ENCODE measurements at regions not wholly inside any gene's neighbourhood (a gene's known extent, or its start where the extent isn't known, plus 50 kb on each side); places are given as distances from the start of the nearest gene placed in this dataset.

DNA sequence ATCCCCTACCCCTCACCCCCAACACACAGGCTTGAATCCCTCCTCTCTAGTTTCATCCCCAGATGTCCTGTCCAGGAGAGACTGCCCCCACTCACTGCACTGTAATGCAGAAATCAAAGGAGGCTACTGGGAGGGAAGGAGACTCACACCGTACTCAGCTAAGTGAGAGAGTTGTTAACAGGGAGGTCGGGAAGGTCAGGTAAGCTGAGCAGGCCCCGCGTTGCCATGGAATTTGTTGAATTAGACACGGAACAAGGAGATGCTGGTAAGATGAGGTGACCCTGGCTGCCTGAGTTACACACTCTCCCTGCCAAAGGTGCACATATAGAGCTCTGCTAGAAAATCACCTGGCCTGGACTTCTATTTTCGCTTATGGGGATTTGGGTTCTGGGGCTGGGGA, 197.9 kb downstream of the NXPE2 start:
- no peak for DNase-seq (ENCODE audit: low read depth in 3 of 3)

DNA sequence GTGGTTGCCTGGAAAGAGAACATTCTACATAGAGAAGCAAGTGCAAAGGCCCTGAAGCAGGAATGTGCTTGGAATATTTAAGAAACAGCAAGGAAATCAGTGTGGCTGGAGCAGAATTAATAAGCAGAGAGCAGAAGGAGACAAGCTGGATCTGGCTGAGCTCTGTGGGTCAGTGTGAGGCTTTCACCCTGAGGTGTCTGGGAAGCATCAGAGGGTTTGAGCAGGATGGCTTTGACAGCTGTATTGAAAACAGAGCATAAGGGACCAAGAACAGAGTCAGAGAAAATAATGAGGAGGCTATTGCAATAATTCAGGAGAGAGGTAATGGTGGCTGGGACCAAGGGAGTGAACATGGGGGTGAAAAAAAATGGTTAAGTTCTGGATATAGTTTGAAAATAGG, 199.6 kb downstream of the NXPE2 start:
- no peak for DNase-seq (ENCODE audit: low read depth in 3 of 3)

GRCh38 chr11:114880442-114880841, 202.1 kb downstream of the NXPE2 start:
- DNase-seq (ENCODE audit: low read depth in 3 of 3), result no peak

DNA sequence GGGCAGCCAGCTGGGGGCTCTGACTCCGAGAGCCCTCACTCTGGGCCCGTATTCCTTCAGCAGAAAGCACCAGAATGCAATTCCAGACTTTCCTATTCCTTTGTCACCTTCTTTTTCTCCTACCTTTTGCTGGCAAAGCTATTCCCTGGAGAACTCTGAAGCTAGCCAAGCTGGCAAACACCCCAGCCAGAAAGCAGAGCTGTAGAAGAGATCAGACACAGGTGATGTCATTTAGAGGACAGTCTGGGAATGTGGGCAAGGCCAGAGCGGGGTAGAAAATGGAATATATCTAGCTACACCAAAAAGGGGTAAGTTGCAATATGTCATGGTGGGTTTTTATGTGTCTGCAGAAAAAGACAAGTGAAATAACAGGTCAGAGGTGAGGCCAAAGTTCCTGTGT, 205.1 kb downstream of the NXPE2 start:
- DNase-seq (ENCODE audit: low read depth in 3 of 3), result no peak

DNA sequence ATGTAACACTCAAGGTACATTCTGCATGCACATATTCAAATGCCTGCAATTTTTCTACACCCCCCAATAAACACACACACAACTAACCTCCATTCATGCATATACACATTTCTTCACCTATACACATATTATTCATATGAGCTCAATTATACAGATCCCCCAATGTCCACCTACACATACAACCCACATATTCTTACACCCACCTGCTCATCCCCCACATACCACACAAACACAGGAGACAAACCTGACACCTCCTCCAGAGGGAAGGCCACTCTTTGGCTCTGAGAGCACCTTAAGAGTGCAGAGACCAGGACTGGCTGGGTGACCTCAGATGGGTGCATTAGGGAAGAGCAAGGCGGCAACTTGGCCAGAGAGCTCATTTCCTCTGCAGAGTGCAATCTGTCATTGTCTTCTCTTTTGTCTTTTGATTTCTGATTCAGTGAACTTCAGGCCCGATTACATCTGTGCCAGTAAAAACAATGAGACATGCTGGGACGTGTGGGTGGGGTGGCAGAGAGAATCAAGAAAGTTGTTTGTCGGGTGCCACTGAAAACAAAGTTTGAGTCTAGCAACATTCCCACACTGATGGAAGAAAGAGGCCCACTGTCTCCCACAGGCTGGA, 208.4 kb downstream of the NXPE2 start:
- DNase-seq (ENCODE audit: low read depth in 3 of 3), result no peak

GRCh38 chr11:114889594-114890011, 211.3 kb downstream of the NXPE2 start:
- DNase-seq (ENCODE audit: low read depth in 3 of 3), result no peak

DNA sequence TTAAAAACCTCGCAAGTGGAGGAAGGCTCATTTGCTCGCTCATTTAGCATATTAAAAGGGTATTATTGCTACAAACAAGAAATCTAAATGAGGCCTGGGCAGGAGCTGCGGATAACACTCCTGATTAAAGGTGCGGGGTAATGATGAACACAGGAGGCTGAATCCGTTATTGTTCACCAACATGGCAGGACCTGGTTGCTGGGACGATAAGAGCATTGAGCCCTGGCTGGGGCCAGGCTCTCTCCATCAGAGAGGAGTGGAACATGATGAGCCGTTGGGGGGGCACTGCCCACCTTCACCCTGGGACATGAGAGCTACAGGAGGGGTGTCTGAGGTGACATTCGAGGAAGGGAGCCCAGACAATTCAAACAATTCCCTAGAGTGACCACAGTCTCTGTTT, 211.7 kb downstream of the NXPE2 start:
- DNase-seq (ENCODE audit: low read depth in 3 of 3), result no peak

- DNase-seq (ENCODE audit: low read depth in 3 of 3), result no peak
These were observed 213.6 kb downstream of the NXPE2 start for GRCh38 chr11:114891911-114892310.

DNA sequence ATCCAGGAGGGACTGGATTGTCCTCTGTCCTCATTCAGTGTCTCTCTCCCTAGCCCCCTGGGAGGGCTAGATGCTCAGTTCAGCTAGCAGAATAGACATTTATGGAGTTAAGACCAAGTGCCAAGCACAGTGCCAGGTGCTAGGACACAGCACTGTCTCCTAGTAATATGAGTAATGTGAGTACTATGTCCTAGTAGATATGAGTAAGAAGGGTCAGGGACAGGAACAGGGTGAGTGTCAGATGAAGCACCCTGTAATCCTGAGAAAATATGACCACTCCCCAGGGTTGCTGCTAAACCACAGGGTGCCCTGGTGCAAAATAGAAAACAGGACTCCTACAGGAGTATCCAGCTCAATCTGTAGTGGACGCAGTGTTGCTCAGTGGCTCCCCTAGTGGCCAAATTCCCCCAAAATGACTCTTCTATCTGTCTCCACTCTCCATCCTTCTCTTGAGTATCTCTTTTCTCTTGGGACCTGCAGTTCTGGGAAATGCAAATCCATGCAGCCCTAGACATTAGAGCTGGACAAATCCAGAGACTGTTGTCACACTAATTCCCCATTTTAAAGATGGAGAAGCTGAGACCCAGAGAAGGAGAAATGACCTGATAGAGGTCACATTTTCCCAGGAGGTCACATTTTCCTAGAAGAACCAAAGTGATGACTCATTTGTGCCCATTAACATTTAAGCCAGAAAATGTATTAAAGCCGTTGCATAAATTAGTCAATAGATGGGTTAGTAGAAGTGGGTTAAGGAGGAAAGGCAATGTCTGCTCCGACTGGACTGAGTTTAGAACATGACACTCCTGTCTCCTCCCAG, 214.3 kb downstream of the NXPE2 start:
- DNase-seq (ENCODE audit: low read depth in 3 of 3), result peak in 1 of 3 donors; percentile 13

DNA sequence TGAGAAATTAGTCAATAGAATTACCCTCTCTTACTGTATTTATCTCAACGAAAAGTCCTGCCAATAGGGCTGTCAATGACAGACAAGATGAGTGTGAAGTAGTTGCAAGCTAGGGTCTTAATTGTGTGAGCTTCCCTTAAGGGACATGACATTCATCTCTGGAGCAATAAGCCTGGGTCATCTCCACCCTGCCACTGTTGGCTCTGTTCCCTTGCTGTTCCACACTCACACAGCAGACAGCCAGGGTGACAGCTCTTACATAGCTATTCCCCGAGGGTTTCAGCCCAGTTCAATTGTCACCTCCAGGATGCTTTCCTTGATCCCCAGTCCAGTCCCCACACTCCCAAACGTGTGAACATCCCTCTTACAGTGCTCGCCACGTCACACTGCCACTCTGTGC, 215.0 kb downstream of the NXPE2 start:
- no peak for DNase-seq (ENCODE audit: low read depth in 3 of 3)

DNA sequence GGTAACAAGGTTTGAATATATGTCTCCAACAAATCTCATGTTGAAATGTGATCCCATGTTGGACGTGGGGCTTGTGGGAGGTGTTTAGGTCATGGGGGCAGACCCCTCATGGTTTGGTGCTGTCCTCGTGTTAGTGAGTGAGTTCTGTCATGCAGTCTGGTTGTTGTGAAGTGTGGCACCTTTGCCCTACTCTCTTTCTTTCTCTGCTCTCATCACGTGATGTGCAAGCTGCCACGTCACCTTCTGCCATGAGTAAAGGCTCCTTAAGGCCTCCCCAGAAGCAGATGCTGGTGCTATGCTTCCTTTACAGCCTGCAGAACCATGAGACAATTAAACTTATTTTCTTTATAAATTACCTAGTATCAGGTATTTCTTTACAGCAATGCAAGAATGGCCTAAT, 218.3 kb downstream of the NXPE2 start:
- DNase-seq (ENCODE audit: low read depth in 3 of 3), result no peak

DNA sequence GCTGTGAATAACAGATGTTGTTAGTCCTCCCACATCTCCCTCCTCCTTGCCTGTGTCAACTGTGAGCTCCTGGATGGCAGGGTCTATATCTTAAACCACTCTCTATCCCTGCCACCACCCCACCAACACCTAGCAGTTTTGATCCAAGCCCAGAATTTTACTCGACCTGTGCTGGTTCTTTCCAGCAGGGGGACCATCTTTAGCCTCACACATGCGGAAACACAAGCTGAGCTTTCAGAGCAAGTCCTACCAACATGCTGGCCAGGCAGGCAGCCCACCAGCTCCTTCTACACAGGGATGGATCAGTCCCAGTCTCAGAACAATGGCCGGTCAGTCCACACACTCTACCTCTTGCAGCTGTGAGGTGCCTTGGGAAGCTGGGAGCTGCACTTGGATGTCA, 231.5 kb downstream of the NXPE2 start:
- DNase-seq (ENCODE audit: low read depth in 3 of 3), result no peak

- no peak for DNase-seq (ENCODE audit: low read depth in 3 of 3)
These were observed 234.5 kb downstream of the NXPE2 start for GRCh38 chr11:114912826-114913225.

DNA sequence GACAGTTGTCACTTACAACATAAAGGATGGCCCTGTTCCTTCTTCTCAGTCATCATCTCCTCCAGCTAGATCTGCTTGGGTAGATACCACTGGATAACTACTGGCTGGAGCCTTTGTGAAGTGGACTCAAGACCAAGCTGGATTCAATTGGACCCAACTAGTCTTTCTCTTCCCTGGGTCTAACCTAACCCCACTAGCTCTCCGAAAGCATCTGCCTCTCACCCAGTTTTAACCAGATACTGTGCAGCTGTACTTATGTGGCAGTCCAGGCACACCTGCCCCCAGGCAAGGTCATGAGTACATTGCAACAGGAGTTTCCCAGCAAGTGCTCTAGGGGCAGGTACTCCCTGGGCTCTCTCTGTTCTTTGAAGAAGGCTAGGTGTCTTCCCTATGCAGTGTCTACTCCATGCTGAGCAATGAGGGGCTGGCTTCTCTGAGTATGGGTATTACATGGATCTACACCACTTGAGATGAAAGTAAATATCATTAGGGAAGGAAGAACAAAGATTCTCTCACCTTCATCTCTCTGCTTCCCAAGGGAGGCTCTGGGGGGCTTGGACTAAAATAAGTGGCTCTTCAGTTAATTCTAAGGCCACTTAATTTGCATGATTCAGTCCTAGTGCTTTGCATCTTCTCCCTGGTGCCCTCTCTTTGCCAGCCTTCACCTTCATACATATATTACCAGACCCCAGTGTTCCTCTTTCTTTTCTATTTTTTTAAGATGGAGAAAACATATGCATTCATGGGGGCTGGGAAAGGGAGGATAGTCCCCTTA, 236.1 kb downstream of the NXPE2 start:
- DNase-seq (ENCODE audit: low read depth in 3 of 3), result no peak

GRCh38 chr11:114915871-114916805, 237.8 kb downstream of the NXPE2 start:
- no peak for DNase-seq (ENCODE audit: low read depth in 3 of 3)

DNA sequence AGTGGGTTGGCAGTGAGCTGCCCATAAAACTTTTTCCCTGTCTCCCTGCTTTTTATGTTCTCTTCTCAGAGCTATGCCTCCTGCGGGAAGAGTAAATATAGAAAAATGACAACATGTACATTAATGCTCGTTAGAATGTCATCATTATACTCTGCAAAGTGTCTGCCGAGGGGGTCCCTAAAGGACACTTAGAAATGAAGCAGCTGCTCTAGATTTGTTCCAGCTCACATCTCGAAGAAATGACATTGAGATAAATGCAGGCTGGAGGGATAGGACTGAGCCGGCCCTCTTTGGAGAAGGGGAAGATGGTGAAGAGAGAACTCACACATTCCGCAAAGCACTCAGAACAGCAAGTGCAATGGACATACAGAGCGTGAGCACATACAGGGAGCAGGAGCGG, 240.0 kb downstream of the NXPE2 start:
- no peak for DNase-seq (ENCODE audit: low read depth in 3 of 3)

GRCh38 chr11:114921697-114922096, 243.4 kb downstream of the NXPE2 start:
- DNase-seq (ENCODE audit: low read depth in 3 of 3), result no peak

DNA sequence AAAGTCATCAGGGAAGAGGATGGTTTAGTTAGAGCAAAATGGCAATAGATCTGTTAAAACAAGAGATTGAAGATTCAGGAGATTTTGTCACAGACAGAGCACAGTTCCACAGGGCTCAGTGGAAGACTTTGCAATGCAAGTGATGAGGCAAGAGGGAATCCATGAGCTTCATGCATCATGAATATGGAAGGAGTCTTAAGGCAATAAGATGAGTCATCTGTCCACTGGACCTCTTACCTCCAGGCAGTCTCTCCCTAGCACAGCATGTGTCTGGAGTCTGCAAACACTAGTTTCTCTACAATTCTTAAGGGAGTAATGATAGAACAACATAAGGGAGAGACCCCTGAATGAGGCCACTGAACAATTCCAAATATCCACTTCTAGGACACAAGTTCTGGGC, 245.7 kb downstream of the NXPE2 start:
- DNase-seq (ENCODE audit: low read depth in 3 of 3), result no peak

DNA sequence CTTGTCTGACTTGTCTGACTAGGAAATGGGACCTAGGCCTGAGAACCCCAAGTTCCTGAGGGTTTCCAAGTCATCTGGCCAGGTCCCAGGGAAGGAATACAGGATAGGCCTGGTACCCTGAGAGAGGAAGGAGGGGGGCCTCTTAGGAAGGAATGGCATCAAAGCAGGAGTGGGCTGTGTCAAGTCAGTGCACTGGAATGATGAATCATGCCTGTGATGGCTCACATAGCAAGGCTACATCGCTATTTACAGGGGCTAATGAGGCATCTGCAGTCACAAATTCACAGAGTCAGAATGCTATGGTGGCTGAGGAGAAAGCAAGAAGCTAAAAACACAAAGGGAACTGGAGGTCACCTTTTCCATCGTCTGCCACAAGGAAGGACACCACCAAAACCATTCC, 247.3 kb downstream of the NXPE2 start:
- DNase-seq (ENCODE audit: low read depth in 3 of 3), result no peak

GRCh38 chr11:114928260-114928870, 250.0 kb downstream of the NXPE2 start:
- DNase-seq (ENCODE audit: low read depth in 3 of 3), result no peak

DNA sequence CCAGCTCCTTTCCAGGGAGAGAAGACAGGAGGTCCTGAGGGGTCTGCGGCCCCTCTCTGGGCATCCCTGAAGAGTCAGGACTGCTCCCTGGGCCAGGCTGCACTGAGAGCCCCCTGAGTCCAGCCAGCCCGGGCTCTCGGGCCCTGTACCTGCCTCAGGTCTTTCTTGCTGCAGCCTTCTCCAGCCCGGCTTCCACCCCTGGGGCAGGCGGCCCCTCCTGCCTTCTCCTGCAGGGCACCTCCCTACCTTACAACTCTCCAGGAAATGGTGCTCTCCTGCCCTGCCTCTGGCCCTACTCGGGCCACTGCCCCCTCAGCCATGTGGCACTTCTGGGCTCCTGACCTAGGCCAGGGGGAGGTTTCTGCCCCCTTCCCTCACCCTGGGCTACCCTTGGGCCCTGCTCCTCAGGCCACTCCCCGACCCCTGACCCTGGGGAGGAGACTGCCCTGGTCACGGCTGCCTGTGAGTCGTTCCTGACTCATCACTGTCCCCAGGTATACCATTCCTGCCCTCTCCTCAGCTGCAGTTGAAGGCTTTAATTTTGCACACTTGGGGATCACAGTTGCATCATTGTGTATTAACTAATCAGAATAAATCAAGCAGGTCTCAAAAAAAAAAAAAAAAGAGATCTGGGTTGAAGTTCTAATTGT, 251.1 kb downstream of the NXPE2 start:
- no peak for DNase-seq (ENCODE audit: low read depth in 3 of 3)
